ENCODE measurements at regions not wholly inside any gene's neighbourhood (a gene's known extent, or its start where the extent isn't known, plus 50 kb on each side); places are given as distances from the start of the nearest gene placed in this dataset.
"Not testable (repeated sequence)": the region's sequence is repeated elsewhere in the genome, so short reads cannot be mapped to it uniquely, and the experiment has no call there.

DNA sequence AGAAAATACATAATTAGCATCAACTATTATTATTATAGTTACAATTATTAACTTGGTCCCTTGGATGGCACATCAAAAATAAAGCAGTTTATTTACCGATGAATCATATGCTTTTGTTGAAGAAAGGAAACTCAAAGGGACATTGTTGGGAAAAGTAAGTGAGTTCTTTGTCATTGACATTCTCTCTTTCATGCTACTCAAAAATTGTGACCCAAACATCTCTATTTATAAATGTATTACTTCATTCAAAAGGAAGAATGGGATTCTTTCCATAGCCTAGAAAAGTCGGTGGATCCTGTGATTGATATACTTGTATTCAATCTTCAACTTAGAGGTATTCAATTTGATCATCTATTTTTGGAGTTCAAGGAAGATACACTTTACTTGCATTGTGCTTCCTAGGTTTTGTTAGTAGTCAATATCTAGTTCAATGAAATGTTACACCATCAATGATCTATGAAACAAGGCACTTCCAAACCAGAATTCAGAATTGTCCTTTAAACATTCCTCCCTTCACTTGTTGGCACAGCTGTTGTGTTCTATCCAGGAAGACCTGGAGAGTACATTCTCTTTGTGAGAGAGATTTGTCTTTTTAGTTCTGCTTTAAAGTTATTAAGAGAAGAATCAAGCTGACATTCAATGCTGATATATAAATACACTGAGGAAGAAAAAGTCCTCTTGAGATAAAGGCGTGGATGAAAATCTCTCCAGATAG, 235.2 kb downstream of the TMEM26 start:
- Histone ChIP-seq H3K9ac (ENCODE audit: low read length) (no peak overlapping the region), H3K27me3 (ENCODE audit: control insufficient read depth in 1 of 2, insufficient read depth in 2 of 2, low read length in 2 of 2) (no peaks in the 10 kb centered on the region), H3K9me3 (ENCODE audit: low read length) (no peaks in the 10 kb centered on the region), H3K27ac (ENCODE audit: low read depth, low read length) (no peak overlapping the region), H3K36me3 (ENCODE audit: insufficient read depth, low read length) (no peaks in the 10 kb centered on the region), H3K4me1 (ENCODE audit: insufficient read depth, low read length) (no peaks in the 10 kb centered on the region), H3K4me3 (ENCODE audit: low read depth in 1 of 2, low read length in 2 of 2) (no peak overlapping the region)

DNA sequence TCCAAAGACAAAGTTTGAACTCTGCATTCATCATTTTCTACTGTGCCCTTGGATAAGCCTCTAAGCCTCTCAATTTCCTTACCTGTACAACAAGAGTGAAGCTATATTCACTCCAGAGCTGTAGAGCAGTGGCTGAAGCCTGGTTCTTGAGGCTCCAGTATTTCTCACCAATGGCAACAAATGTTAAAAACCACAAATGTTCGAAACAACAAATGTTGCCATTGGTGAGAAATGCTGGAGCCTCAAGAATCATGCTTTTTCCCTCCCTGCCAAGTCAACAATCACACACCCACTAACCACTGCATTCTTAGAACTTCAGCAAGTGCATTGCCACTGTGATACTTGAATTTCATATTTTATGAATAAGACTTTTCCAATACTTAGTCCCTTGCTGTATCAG, 237.9 kb downstream of the TMEM26 start:
- Histone ChIP-seq H3K27ac (ENCODE audit: low read depth, low read length) (no peak overlapping the region), H3K9ac (ENCODE audit: low read length) (no peak overlapping the region)

DNA sequence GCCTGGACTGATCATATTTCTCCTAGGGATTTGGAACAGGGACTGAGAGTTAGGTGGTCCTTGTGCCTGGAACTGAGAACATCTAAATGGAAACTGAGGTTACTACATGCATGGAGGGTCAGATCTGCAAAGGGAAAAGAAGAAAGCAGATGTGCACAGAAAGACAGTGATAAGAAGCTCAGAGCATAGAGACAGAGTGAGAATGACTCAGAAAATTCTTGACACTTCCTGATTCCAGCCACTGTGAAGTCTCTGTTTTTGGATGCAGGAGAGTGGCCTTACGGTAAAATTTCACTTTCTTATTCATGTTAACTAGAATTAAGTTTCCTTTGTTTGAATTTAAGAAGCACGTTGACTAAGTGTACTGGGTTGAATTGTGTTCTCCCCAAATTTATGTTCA, 241.7 kb downstream of the TMEM26 start:
- no peak overlapping the region for H3K27ac ChIP-seq (ENCODE audit: low read depth, low read length)

More for the DNA sequence above, 237.9 kb downstream of the TMEM26 start:
- no peaks in the 10 kb centered on the region for H3K9me3 ChIP-seq (ENCODE audit: low read length)
- no peaks in the 10 kb centered on the region for H3K36me3 ChIP-seq (ENCODE audit: insufficient read depth, low read length)
- H3K4me3 ChIP-seq (ENCODE audit: low read depth in 1 of 2, low read length in 2 of 2) = no peak overlapping the region
- H3K4me1 ChIP-seq (ENCODE audit: insufficient read depth, low read length) = no peaks in the 10 kb centered on the region
- H3K27me3 ChIP-seq (ENCODE audit: control insufficient read depth in 1 of 2, insufficient read depth in 2 of 2, low read length in 2 of 2) = no peaks in the 10 kb centered on the region

DNA sequence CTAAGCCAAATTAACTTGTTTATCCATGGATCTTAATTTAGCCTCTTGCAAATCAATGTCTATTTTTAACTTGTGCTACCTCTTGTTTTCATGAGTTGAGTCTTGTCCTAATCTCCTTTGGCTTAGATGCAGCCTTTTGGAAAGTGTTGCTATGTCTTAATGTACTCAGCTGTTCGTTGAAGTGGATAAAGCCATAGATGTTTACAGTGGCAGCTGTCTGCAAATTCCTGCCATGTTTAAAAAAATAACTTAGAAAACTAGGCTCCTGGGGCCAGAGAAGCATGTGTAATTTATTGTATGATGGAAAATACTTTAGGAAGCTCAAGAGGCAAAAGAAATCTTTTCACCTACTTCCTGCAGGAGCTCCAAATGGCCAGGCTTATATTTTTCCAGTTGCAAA, 253.1 kb upstream of the RHOBTB1 start:
- no peaks in the 10 kb centered on the region for H3K9me3 ChIP-seq (ENCODE audit: low read length)
- no peaks in the 10 kb centered on the region for H3K4me1 ChIP-seq (ENCODE audit: insufficient read depth, low read length)
- H3K9ac ChIP-seq (ENCODE audit: low read length) = no peak overlapping the region
- H3K4me3 ChIP-seq (ENCODE audit: low read depth in 1 of 2, low read length in 2 of 2) = no peak overlapping the region
- H3K36me3 ChIP-seq (ENCODE audit: insufficient read depth, low read length) = no peaks in the 10 kb centered on the region
- H3K27ac ChIP-seq (ENCODE audit: low read depth, low read length) = no peak overlapping the region
- no peaks in the 10 kb centered on the region for H3K27me3 ChIP-seq (ENCODE audit: control insufficient read depth in 1 of 2, insufficient read depth in 2 of 2, low read length in 2 of 2)

More for the DNA sequence above, 241.7 kb downstream of the TMEM26 start:
- H3K4me1 ChIP-seq (ENCODE audit: insufficient read depth, low read length) = no peaks in the 10 kb centered on the region
- no peak overlapping the region for H3K4me3 ChIP-seq (ENCODE audit: low read depth in 1 of 2, low read length in 2 of 2)
- H3K9me3 ChIP-seq (ENCODE audit: low read length) = no peaks in the 10 kb centered on the region
- H3K27me3 ChIP-seq (ENCODE audit: control insufficient read depth in 1 of 2, insufficient read depth in 2 of 2, low read length in 2 of 2) = no peaks in the 10 kb centered on the region
- no peaks in the 10 kb centered on the region for H3K36me3 ChIP-seq (ENCODE audit: insufficient read depth, low read length)
- no peak overlapping the region for H3K9ac ChIP-seq (ENCODE audit: low read length)

DNA sequence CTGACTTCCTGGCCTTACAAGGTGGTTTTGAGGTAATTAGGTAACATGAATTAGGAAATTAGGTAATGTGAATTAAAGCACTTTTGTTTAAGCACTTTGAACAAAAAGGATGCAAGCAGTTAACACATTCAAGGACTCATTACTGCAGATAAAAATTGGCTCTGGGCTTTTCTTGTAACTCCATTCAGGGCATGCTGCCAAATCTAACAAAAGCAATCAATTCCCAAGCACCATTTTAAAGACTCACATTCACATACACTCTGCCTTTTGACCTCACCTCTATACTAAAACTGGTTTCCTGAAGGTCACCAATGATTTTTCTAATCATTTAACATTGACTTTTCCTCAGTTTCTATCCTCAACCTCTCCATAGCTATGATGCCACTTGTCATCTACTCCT, 251.2 kb upstream of the RHOBTB1 start:
- H3K9me3 ChIP-seq (ENCODE audit: low read length) = no peaks in the 10 kb centered on the region
- H3K9ac ChIP-seq (ENCODE audit: low read length) = no peak overlapping the region
- no peaks in the 10 kb centered on the region for H3K36me3 ChIP-seq (ENCODE audit: insufficient read depth, low read length)
- H3K27ac ChIP-seq (ENCODE audit: low read depth, low read length) = no peak overlapping the region
- no peaks in the 10 kb centered on the region for H3K27me3 ChIP-seq (ENCODE audit: control insufficient read depth in 1 of 2, insufficient read depth in 2 of 2, low read length in 2 of 2)
- no peaks in the 10 kb centered on the region for H3K4me1 ChIP-seq (ENCODE audit: insufficient read depth, low read length)
- H3K4me3 ChIP-seq (ENCODE audit: low read depth in 1 of 2, low read length in 2 of 2) = no peak overlapping the region

DNA sequence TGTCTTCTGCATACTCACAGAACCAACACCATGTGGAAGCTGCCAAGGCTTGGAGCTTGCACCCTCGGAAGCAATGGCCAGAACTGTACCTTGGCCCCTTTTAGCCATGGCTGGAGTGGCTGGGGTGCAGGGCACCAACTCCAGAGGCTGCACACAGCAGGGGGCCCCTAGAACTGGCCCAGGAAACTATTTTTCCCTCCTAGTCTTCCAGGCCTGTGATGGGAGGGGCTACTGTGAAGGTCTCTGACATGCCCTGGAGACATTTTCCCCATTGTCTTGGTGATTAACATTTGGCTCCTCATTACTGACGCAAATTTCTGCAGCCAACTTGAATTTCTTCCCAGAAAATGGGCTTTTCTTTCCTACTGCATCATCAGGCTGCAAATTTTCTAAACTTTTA, 248.6 kb upstream of the RHOBTB1 start:
- H3K27me3 ChIP-seq (ENCODE audit: control insufficient read depth in 1 of 2, insufficient read depth in 2 of 2, low read length in 2 of 2); H3K4me3 ChIP-seq (ENCODE audit: low read depth in 1 of 2, low read length in 2 of 2); H3K9ac ChIP-seq (ENCODE audit: low read length); H3K36me3 ChIP-seq (ENCODE audit: insufficient read depth, low read length); H3K27ac ChIP-seq (ENCODE audit: low read depth, low read length); H3K4me1 ChIP-seq (ENCODE audit: insufficient read depth, low read length); H3K9me3 ChIP-seq (ENCODE audit: low read length): not testable (repeated sequence)

DNA sequence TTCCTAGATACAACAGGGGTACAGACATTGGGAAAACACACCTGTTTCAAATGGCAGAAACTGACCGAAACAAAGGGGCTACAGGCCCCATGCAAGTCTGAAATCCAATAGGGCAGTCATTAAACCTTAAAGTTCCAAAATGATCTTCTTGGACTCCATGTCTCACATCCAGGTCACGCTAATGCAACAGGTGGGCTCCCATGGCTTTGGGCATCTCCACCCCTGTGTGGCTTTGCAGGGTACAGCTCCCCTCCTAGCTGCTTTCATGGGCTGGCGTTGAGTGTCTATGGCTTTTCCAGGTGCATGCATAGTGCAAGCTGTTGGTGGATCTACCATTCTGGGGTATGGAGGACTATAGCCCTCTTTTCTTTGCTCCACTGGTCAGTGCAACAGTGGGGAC, 248.1 kb upstream of the RHOBTB1 start:
- H3K27me3 ChIP-seq (ENCODE audit: control insufficient read depth in 1 of 2, insufficient read depth in 2 of 2, low read length in 2 of 2) = no peaks in the 10 kb centered on the region
- no peak overlapping the region for H3K27ac ChIP-seq (ENCODE audit: low read depth, low read length)
- no peaks in the 10 kb centered on the region for H3K4me1 ChIP-seq (ENCODE audit: insufficient read depth, low read length)
- H3K9ac ChIP-seq (ENCODE audit: low read length) = no peak overlapping the region
- H3K4me3 ChIP-seq (ENCODE audit: low read depth in 1 of 2, low read length in 2 of 2) = no peak overlapping the region
- no peaks in the 10 kb centered on the region for H3K36me3 ChIP-seq (ENCODE audit: insufficient read depth, low read length)
- H3K9me3 ChIP-seq (ENCODE audit: low read length) = no peaks in the 10 kb centered on the region

DNA sequence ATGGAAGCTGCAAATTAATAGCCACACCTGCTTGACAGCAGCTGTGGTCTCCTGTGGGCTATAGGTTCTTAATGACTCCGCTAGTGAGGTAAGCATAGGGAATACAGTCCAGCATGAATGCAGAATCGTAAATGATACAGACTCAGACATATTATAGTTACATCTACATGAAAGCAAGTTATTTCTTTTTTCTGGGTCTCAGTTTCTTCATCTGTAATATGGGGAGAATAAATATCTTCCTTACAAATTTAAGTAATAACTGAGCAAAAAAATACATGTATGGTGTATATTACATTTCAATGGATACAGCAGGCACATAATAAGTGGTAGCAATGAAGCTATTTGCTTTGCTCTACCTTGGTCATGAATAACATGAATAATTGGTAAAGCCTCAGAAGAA, 245.9 kb upstream of the RHOBTB1 start:
- H3K9ac ChIP-seq (ENCODE audit: low read length) = no peak overlapping the region
- H3K9me3 ChIP-seq (ENCODE audit: low read length) = no peaks in the 10 kb centered on the region
- H3K4me1 ChIP-seq (ENCODE audit: insufficient read depth, low read length) = no peaks in the 10 kb centered on the region

DNA sequence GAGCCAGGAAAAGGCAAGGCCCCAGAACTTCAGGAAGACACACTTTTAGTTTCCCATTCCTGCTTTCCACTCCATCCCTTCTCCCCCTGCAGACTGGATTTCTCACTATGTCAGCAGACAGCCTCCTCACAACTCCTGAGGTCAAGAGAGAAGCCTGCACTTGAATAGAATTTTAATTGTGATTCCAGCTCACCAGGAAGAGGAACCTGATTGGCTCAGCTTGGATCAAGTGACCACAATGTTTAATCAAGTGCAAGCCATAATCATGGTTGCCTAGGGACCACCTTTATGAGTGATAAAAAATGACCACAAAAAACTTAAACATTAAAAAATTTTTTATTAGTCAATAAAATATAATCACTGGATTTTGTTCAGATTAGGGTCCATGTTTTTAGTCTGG, 244.7 kb upstream of the RHOBTB1 start:
- Histone ChIP-seq H3K9me3 (ENCODE audit: low read length) (no peaks in the 10 kb centered on the region), H3K27me3 (ENCODE audit: control insufficient read depth in 1 of 2, insufficient read depth in 2 of 2, low read length in 2 of 2) (no peaks in the 10 kb centered on the region), H3K4me1 (ENCODE audit: insufficient read depth, low read length) (no peaks in the 10 kb centered on the region), H3K9ac (ENCODE audit: low read length) (no peak overlapping the region), H3K27ac (ENCODE audit: low read depth, low read length) (no peak overlapping the region), H3K36me3 (ENCODE audit: insufficient read depth, low read length) (no peaks in the 10 kb centered on the region), H3K4me3 (ENCODE audit: low read depth in 1 of 2, low read length in 2 of 2) (no peak overlapping the region)

More for the DNA sequence above, 245.9 kb upstream of the RHOBTB1 start:
- no peak overlapping the region for H3K4me3 ChIP-seq (ENCODE audit: low read depth in 1 of 2, low read length in 2 of 2)
- no peaks in the 10 kb centered on the region for H3K27me3 ChIP-seq (ENCODE audit: control insufficient read depth in 1 of 2, insufficient read depth in 2 of 2, low read length in 2 of 2)
- no peak overlapping the region for H3K27ac ChIP-seq (ENCODE audit: low read depth, low read length)
- no peaks in the 10 kb centered on the region for H3K36me3 ChIP-seq (ENCODE audit: insufficient read depth, low read length)

DNA sequence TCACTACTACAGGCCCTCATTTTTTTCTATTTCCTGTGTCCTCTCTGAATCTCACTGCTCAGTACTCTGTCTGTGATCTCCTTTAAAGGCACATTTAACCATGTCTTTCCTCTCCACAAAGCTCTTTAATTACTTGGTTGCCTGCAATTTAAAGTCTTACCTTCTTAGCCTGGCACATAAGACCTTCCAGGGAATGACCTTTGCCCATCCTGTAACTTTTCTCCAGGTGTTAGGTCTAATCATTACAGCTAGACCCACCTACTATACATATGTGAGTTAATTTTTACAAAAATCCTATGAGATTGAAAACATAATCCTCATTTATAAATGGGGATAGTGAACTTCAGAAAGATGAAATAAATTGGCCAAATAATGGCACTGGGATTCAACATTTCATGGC, 244.1 kb upstream of the RHOBTB1 start:
- Histone ChIP-seq H3K27me3 (ENCODE audit: control insufficient read depth in 1 of 2, insufficient read depth in 2 of 2, low read length in 2 of 2) (no peaks in the 10 kb centered on the region), H3K9me3 (ENCODE audit: low read length) (no peaks in the 10 kb centered on the region), H3K4me1 (ENCODE audit: insufficient read depth, low read length) (no peaks in the 10 kb centered on the region), H3K27ac (ENCODE audit: low read depth, low read length) (no peak overlapping the region), H3K4me3 (ENCODE audit: low read depth in 1 of 2, low read length in 2 of 2) (no peak overlapping the region), H3K36me3 (ENCODE audit: insufficient read depth, low read length) (no peaks in the 10 kb centered on the region), H3K9ac (ENCODE audit: low read length) (no peak overlapping the region)

DNA sequence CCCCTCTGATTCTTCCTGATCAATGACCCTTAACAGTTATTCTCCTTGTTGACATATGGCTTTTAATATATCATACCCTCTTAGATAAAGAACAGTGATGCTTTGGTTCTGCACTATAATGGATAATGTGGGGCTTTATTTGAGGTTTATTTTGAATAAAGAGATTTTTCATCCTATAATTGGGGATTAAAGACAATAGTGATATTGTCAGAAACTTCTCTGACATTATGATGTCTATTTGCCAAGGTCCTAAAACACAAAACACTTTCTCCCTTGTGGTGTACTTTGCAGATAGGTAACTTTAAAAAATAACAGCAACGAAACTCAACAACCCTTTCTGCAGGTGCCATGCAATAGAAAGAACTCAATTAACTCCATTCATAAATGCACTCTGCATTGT, 243.6 kb upstream of the RHOBTB1 start:
- Histone ChIP-seq H3K4me3 (ENCODE audit: low read depth in 1 of 2, low read length in 2 of 2) (no peak overlapping the region), H3K27ac (ENCODE audit: low read depth, low read length) (no peak overlapping the region), H3K36me3 (ENCODE audit: insufficient read depth, low read length) (no peaks in the 10 kb centered on the region), H3K4me1 (ENCODE audit: insufficient read depth, low read length) (no peaks in the 10 kb centered on the region), H3K27me3 (ENCODE audit: control insufficient read depth in 1 of 2, insufficient read depth in 2 of 2, low read length in 2 of 2) (no peaks in the 10 kb centered on the region), H3K9ac (ENCODE audit: low read length) (no peak overlapping the region), H3K9me3 (ENCODE audit: low read length) (no peaks in the 10 kb centered on the region)

DNA sequence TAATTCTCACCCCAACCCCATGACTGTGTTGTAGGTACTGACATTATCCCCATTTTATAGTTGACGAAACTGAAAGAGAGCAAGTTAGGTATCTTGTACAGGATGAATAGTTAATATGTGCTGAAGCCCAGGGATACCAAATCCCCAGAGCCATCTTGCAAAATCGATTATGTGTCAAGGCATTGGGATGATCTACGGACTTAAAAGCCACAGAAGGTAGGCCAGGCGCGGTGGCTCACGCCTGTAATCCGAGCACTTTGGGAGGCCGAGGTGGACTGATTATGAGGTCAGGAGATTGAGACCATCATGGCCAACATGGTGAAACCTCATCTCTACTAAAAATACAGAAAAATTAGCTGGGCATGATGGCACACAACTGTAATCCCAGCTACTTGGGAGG, 242.4 kb upstream of the RHOBTB1 start:
- no peaks in the 10 kb centered on the region for H3K27me3 ChIP-seq (ENCODE audit: control insufficient read depth in 1 of 2, insufficient read depth in 2 of 2, low read length in 2 of 2)
- H3K4me3 ChIP-seq (ENCODE audit: low read depth in 1 of 2, low read length in 2 of 2) = no peak overlapping the region
- no peaks in the 10 kb centered on the region for H3K9me3 ChIP-seq (ENCODE audit: low read length)
- H3K9ac ChIP-seq (ENCODE audit: low read length) = no peak overlapping the region
- no peaks in the 10 kb centered on the region for H3K36me3 ChIP-seq (ENCODE audit: insufficient read depth, low read length)
- no peak overlapping the region for H3K27ac ChIP-seq (ENCODE audit: low read depth, low read length)
- H3K4me1 ChIP-seq (ENCODE audit: insufficient read depth, low read length) = no peaks in the 10 kb centered on the region
